ENCODE measurements at regions not wholly inside any gene's neighbourhood (a gene's known extent, or its start where the extent isn't known, plus 50 kb on each side); places are given as distances from the start of the nearest gene placed in this dataset.

- WGBS, 2 donors, result 87 to 100% methylated on average over 1 of the region's 1 CpG
- no peak for TF ChIP-seq EP300 (IDR thresholded peaks at IDR 0.05)
- no peak for TF ChIP-seq POLR2AphosphoS5 (IDR thresholded peaks at IDR 0.05)
- no peak for TF ChIP-seq POLR2A (IDR thresholded peaks at IDR 0.05)
- TF ChIP-seq, protein P1, sequence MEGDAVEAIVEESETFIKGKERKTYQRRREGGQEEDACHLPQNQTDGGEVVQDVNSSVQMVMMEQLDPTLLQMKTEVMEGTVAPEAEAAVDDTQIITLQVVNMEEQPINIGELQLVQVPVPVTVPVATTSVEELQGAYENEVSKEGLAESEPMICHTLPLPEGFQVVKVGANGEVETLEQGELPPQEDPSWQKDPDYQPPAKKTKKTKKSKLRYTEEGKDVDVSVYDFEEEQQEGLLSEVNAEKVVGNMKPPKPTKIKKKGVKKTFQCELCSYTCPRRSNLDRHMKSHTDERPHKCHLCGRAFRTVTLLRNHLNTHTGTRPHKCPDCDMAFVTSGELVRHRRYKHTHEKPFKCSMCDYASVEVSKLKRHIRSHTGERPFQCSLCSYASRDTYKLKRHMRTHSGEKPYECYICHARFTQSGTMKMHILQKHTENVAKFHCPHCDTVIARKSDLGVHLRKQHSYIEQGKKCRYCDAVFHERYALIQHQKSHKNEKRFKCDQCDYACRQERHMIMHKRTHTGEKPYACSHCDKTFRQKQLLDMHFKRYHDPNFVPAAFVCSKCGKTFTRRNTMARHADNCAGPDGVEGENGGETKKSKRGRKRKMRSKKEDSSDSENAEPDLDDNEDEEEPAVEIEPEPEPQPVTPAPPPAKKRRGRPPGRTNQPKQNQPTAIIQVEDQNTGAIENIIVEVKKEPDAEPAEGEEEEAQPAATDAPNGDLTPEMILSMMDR (IDR thresholded peaks at IDR 0.05), result no peak
- Histone ChIP-seq H3K27ac (no peak overlapping the region), H3K27me3 (no peaks in the 10 kb centered on the region), H3K9me3 (peaks cover 0 to 5% (median 0%) of the 10 kb centered on the region in 4 donors), H3K4me3 (no peak overlapping the region), H3K36me3 (no peaks in the 10 kb centered on the region), H3K4me1 (no peaks in the 10 kb centered on the region)
- DNase-seq (no peak), ATAC-seq (ENCODE audit: low FRiP score in 2 of 2) (no peak)
Measured at GRCh38 chr21:36608897-36609225, 90.1 kb upstream of the SIM2 start.

GRCh38 chr21:36609654-36610053 lies 89.3 kb upstream of the SIM2 start:
- TF ChIP-seq POLR2A (IDR thresholded peaks at IDR 0.05) (no peak), POLR2AphosphoS5 (IDR thresholded peaks at IDR 0.05) (no peak), EP300 (IDR thresholded peaks at IDR 0.05) (no peak)
- TF ChIP-seq, protein P1 (IDR thresholded peaks at IDR 0.05), result no peak
- H3K4me1 ChIP-seq, result no peaks in the 10 kb centered on the region
- no peak overlapping the region for H3K4me3 ChIP-seq
- no peak overlapping the region for H3K27ac ChIP-seq
- DNase-seq, result no peak
- ATAC-seq (ENCODE audit: low FRiP score in 2 of 2), result no peak
- no peaks in the 10 kb centered on the region for H3K36me3 ChIP-seq
- peaks cover 0 to 5% (median 0%) of the 10 kb centered on the region in 4 donors for H3K9me3 ChIP-seq
- H3K27me3 ChIP-seq, result no peaks in the 10 kb centered on the region

- 46 to 66% methylated on average over 1 of the region's 1 CpG for WGBS, 2 donors
- no peaks in the 10 kb centered on the region for H3K27me3 ChIP-seq
- DNase-seq, result no peak
- ATAC-seq (ENCODE audit: low FRiP score in 2 of 2), result no peak
- H3K4me1 ChIP-seq, result no peaks in the 10 kb centered on the region
- no peak for TF ChIP-seq EP300 (IDR thresholded peaks at IDR 0.05)
- TF ChIP-seq, protein P1 (IDR thresholded peaks at IDR 0.05), result no peak
- no peak for TF ChIP-seq POLR2A (IDR thresholded peaks at IDR 0.05)
- TF ChIP-seq POLR2AphosphoS5 (IDR thresholded peaks at IDR 0.05), result no peak
- peaks cover 0 to 5% (median 0%) of the 10 kb centered on the region in 4 donors for H3K9me3 ChIP-seq
- H3K36me3 ChIP-seq, result no peaks in the 10 kb centered on the region
- no peak overlapping the region for H3K4me3 ChIP-seq
- no peak overlapping the region for H3K27ac ChIP-seq
Measured at GRCh38 chr21:36610201-36610600, 88.7 kb upstream of the SIM2 start.

GRCh38 chr21:36610935-36611334 lies 88.0 kb upstream of the SIM2 start:
- H3K27ac ChIP-seq, result no peak overlapping the region
- DNase-seq (no peak), ATAC-seq (ENCODE audit: low FRiP score in 2 of 2) (no peak)
- no peaks in the 10 kb centered on the region for H3K4me1 ChIP-seq
- 84 to 86% methylated on average over 7 of the region's 7 CpGs for WGBS, 2 donors
- TF ChIP-seq EP300 (IDR thresholded peaks at IDR 0.05) (no peak), POLR2A (IDR thresholded peaks at IDR 0.05) (no peak), POLR2AphosphoS5 (IDR thresholded peaks at IDR 0.05) (no peak)
- TF ChIP-seq, protein P1 (IDR thresholded peaks at IDR 0.05), result no peak
- H3K27me3 ChIP-seq, result no peaks in the 10 kb centered on the region
- H3K9me3 ChIP-seq, result peaks cover 0 to 5% (median 0%) of the 10 kb centered on the region in 4 donors
- H3K4me3 ChIP-seq, result no peak overlapping the region
- H3K36me3 ChIP-seq, result no peaks in the 10 kb centered on the region

- Histone ChIP-seq H3K36me3 (no peaks in the 10 kb centered on the region), H3K4me3 (no peak overlapping the region), H3K4me1 (no peaks in the 10 kb centered on the region), H3K27me3 (no peaks in the 10 kb centered on the region), H3K9me3 (peaks cover 0 to 5% (median 0%) of the 10 kb centered on the region in 4 donors), H3K27ac (no peak overlapping the region)
- TF ChIP-seq POLR2AphosphoS5 (IDR thresholded peaks at IDR 0.05), result no peak
- no peak for TF ChIP-seq EP300 (IDR thresholded peaks at IDR 0.05)
- TF ChIP-seq, protein P1 (IDR thresholded peaks at IDR 0.05), result no peak
- TF ChIP-seq POLR2A (IDR thresholded peaks at IDR 0.05), result no peak
- DNase-seq (no peak), ATAC-seq (ENCODE audit: low FRiP score in 2 of 2) (no peak)
- WGBS, 2 donors, result 85 to 90% methylated on average over 8 of the region's 8 CpGs
Measured at GRCh38 chr21:36611379-36611778, 87.5 kb upstream of the SIM2 start.

All from upper lobe of left lung (tissue), 6 donors.